HCT116 (cell line): ENCODE measurements at regions not wholly inside any gene's neighbourhood (a gene's known extent, or its start where the extent isn't known, plus 50 kb on each side); places are given as distances from the start of the nearest gene placed in this dataset.

ENCODE experiments used
- ATAC-seq: fragments of 200-7000 bp; cut with Tn5 transposase; 2 replicates; pipeline ENCODE4 v1.9.1; 2020; ENCODE audit warnings: mild to moderate bottlenecking, moderate library complexity
- BruUV-seq: library from RNA; stranded (reverse); fragments of 400-500 nt; replicated peaks from 2 replicates; lab custom pipeline; 2021; lab: Mats Ljungman, UMichigan
- CTCF ChIA-PET: fragments of 300-600 bp; sonication (Branson Sonifier 250); formaldehyde crosslinking; loops from one replicate; lab custom pipeline; 2021; ENCODE audit warnings: antibody characterized with exemption; lab: Charles Lee
- POLR2A ChIA-PET: fragments of 300-600, 350-600 bp; sonication (Branson Sonifier 250); formaldehyde crosslinking; loops from one replicate; lab custom pipeline; 2021; ENCODE audit warnings: antibody characterized with exemption; lab: Charles Lee
- RAD21 ChIA-PET, 2 experiments: fragments of 300-600 bp; sonication (Branson Sonifier 250); formaldehyde crosslinking; loops; one replicate each; lab custom pipeline; 2023; ENCODE audit warnings: low total read pairs in 2 of 2; ENCODE audit not compliant: uncharacterized antibody in 2 of 2, unreplicated experiment in 2 of 2, low non-redundant PET in 1 of 2; lab: Charles Lee
- DNase-seq: peaks from one replicate; pipeline ENCODE4 v3.0.0-alpha.2; 2010; ENCODE audit warnings: low read depth, low spot score
- H2AFZ ChIP-seq: fragments of 200-600 bp; shearing (Covaris generic), sonication (generic); 2 replicates; pipeline ENCODE4 v1.6.1; 2017; ENCODE audit warnings: low read depth, mixed run types, mixed read lengths, antibody characterized with exemption, low read length; ENCODE audit not compliant: poor library complexity, severe bottlenecking
- H3K27ac ChIP-seq: 2 replicates; pipeline ENCODE4 v1.5.1; 2012; ENCODE audit warnings: low read depth, low read length
- H3K27me3 ChIP-seq: fragments of 200-600 bp; sonication (generic); 2 replicates; pipeline ENCODE4 v1.6.1; 2016; ENCODE audit warnings: mixed run types, low read length, mixed read lengths; ENCODE audit not compliant: insufficient read depth
- H3K36me3 ChIP-seq, 2 experiments: fragments of 200-500 bp in 1 of 2; fragments of 200-600 bp in 1 of 2; sonication (Bioruptor generic) in 1 of 2; sonication (generic) in 1 of 2; 2 replicates each; pipeline versions ENCODE4 v1.5.1 to v1.6.1; 2014 to 2016; ENCODE audit warnings: low read length in 2 of 2, inconsistent platforms in 1 of 2, mixed read lengths in 1 of 2, mixed run types in 1 of 2; ENCODE audit not compliant: insufficient read depth in 2 of 2, control insufficient read depth in 1 of 2
- H3K4me1 ChIP-seq, 2 experiments: fragments of 200-600 bp in 1 of 2; sonication (generic) in 1 of 2; 2 replicates each; pipeline versions ENCODE4 v1.5.1 to v1.6.1; 2012 to 2017; ENCODE audit warnings: low read length in 2 of 2, inconsistent platforms in 1 of 2, mild to moderate bottlenecking in 1 of 2, mixed read lengths in 1 of 2, mixed run types in 1 of 2, moderate library complexity in 1 of 2; ENCODE audit not compliant: insufficient read depth in 2 of 2, control insufficient read depth in 1 of 2
- H3K4me2 ChIP-seq: fragments of 200-600 bp; sonication (generic); 2 replicates; pipeline ENCODE4 v1.6.1; 2017; ENCODE audit warnings: mixed run types, low read length, mixed read lengths
- H3K4me3 ChIP-seq, 2 experiments: fragments of 200-600 bp in 1 of 2; sonication (generic) in 1 of 2; replicated peaks in 1 of 2; 2 replicates each; pipeline ENCODE4 v1.5.1; 2011 to 2016; ENCODE audit warnings: low read length in 2 of 2, control low read depth in 1 of 2, low read depth in 1 of 2, mild to moderate bottlenecking in 1 of 2, mixed read lengths in 1 of 2, mixed run types in 1 of 2
- H3K79me2 ChIP-seq: fragments of 200-600 bp; sonication (generic); 2 replicates; pipeline ENCODE4 v1.6.1; 2017; ENCODE audit warnings: mild to moderate bottlenecking, mixed run types, low read length, moderate library complexity, mixed read lengths; ENCODE audit not compliant: insufficient read depth
- H3K9ac ChIP-seq: fragments of 200-600 bp; sonication (generic); 2 replicates; pipeline ENCODE4 v1.6.1; 2016; ENCODE audit warnings: low read length, mixed read lengths
- H3K9me2 ChIP-seq: fragments of 200-600 bp; sonication (generic), shearing (Covaris generic); 2 replicates; pipeline ENCODE4 v1.6.1; 2017; ENCODE audit warnings: mixed run types, mild to moderate bottlenecking, moderate library complexity; ENCODE audit not compliant: insufficient read depth
- H3K9me3 ChIP-seq, 2 experiments: fragments of 200-500 bp in 1 of 2; fragments of 200-600 bp in 1 of 2; sonication (Bioruptor generic) in 1 of 2; sonication (generic) in 1 of 2; 2 replicates each; pipeline ENCODE4 v1.6.1; 2014 to 2017; ENCODE audit warnings: low read length in 2 of 2, mixed read lengths in 2 of 2, inconsistent platforms in 1 of 2, low read depth in 1 of 2, mild to moderate bottlenecking in 1 of 2, mixed run types in 1 of 2, moderate library complexity in 1 of 2; ENCODE audit not compliant: control insufficient read depth in 1 of 2, insufficient read depth in 1 of 2
- H4K20me1 ChIP-seq: fragments of 200-600 bp; sonication (generic), shearing (Covaris generic); 2 replicates; pipeline ENCODE4 v1.6.1; 2017; ENCODE audit warnings: mixed run types, mild to moderate bottlenecking, moderate library complexity; ENCODE audit not compliant: insufficient read depth
- CEBPB ChIP-seq: IDR thresholded peaks from 2 replicates; pipeline ENCODE4 v1.6.1; 2012; ENCODE audit warnings: low read depth
- ZBTB33 ChIP-seq: IDR thresholded peaks from 2 replicates; pipeline ENCODE4 v1.6.1; 2011; ENCODE audit warnings: mild to moderate bottlenecking, low read length, moderate library complexity; ENCODE audit not compliant: insufficient replicate concordance; ENCODE audit errors: extremely low read depth
- ZFX ChIP-seq: fragments of 450-650 bp; IDR thresholded peaks from 2 replicates; pipeline ENCODE4 v1.6.1; 2017
- ZNF274 ChIP-seq: fragments of 200-500 bp; sonication (Bioruptor generic); IDR thresholded peaks from 2 replicates; pipeline ENCODE4 v1.6.1; 2014; ENCODE audit warnings: mild to moderate bottlenecking, low read depth, low read length, inconsistent platforms
- intact Hi-C: fragments of 100-400 bp; cut with micrococcal nuclease; formaldehyde crosslinking; loops from 2 replicates; pipeline ENCODE4 v1.10.0; 2022

GRCh38 chr16:87060034-87060986 is 256.9 kb downstream of the C16orf95 start:
- Histone ChIP-seq H3K36me3 (no peaks in the 10 kb centered on the region), H3K27ac (no peak overlapping the region), H2AFZ (no peak overlapping the region), H3K4me2 (no peak overlapping the region), H3K9me2 (no peaks in the 10 kb centered on the region), H3K9ac (no peak overlapping the region), H3K9me3 (no peaks in the 10 kb centered on the region), H3K79me2 (no peaks in the 10 kb centered on the region), H3K4me3 (no peak overlapping the region), H3K27me3 (no peaks in the 10 kb centered on the region), H4K20me1 (no peaks in the 10 kb centered on the region), H3K4me1 (peaks cover 0 to 9% of the 10 kb centered on the region in 2 experiments; a peak in 2 of 4 replicates)
- ChIA-PET CTCF (interaction anchor here (3.9 kb wide), 1 partner anchor 497 kb away, joined by 89 read pairs; no protein-coding TSS in a partner anchor), RAD21 (no interaction called here), POLR2A (no interaction called here)
- TF ChIP-seq ZNF274 (no peak), ZBTB33 (no peak), CEBPB (no peak), ZFX (no peak)
- no peak for ATAC-seq
- no TSS peak for BruUV-seq
- intact Hi-C loops = loop anchor here (5.0 kb wide), 2 partner anchors 217 to 483 kb away; partner anchors contain the start of gene FOXL1
- DNase-seq = no peak
